ENCODE measurements at regions not wholly inside any gene's neighbourhood (a gene's known extent, or its start where the extent isn't known, plus 50 kb on each side); places are given as distances from the start of the nearest gene placed in this dataset.
"Not testable (repeated sequence)": the region's sequence is repeated elsewhere in the genome, so short reads cannot be mapped to it uniquely, and the experiment has no call there.

DNA sequence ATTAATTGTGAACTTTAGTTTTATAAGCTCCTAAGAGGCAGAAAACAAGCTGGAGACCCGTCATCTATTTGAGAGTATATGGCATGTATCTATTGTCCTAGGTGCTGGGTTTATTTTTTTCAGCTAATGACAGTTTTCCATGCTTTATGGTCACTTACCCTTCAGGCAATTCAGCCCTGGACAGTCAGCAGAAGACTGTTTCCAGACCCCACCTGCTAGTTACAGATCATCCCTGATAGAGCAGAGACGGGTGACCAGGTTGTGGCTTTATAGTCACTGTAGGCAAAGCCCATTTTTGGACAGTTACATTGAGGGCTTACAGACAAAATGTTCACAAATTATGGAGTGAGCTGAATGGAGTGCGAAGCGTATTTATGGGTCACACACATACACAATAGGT, 1227.5 kb downstream of the FOXD4L5 start:
- no peaks in the 10 kb centered on the region for H3K4me1 Mint-ChIP-seq
- CTCF ChIA-PET = no interaction called here
- POLR2A ChIA-PET = no interaction called here
- ATAC-seq = no peak
- peaks cover 44% of the 10 kb centered on the region for H3K9me3 Mint-ChIP-seq
- no peak overlapping the region for H3K27ac Mint-ChIP-seq
- H3K4me3 Mint-ChIP-seq = no peak overlapping the region
- H3K27me3 Mint-ChIP-seq (ENCODE audit: low read depth) = no peaks in the 10 kb centered on the region; the same call in none of the 2 replicates
- DNase-seq (ENCODE audit: low spot score) = no peak
- H3K36me3 Mint-ChIP-seq = peaks cover 32% of the 10 kb centered on the region
- TF ChIP-seq, protein P1, sequence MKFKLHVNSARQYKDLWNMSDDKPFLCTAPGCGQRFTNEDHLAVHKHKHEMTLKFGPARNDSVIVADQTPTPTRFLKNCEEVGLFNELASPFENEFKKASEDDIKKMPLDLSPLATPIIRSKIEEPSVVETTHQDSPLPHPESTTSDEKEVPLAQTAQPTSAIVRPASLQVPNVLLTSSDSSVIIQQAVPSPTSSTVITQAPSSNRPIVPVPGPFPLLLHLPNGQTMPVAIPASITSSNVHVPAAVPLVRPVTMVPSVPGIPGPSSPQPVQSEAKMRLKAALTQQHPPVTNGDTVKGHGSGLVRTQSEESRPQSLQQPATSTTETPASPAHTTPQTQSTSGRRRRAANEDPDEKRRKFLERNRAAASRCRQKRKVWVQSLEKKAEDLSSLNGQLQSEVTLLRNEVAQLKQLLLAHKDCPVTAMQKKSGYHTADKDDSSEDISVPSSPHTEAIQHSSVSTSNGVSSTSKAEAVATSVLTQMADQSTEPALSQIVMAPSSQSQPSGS (CRISPR knock-in tag; IDR thresholded peaks at IDR 0.05; ENCODE audit: borderline replicate concordance, low read depth) = no peak
- TF ChIP-seq EMX1 (CRISPR knock-in tag; IDR thresholded peaks at IDR 0.05) (no peak), ETV6 (CRISPR knock-in tag; IDR thresholded peaks at IDR 0.05) (no peak), CREB1 (CRISPR knock-in tag; IDR thresholded peaks at IDR 0.05) (no peak), ZNF317 (CRISPR knock-in tag; IDR thresholded peaks at IDR 0.05; ENCODE audit: borderline replicate concordance, low read depth) (no peak)
- TF ChIP-seq, protein P2, sequence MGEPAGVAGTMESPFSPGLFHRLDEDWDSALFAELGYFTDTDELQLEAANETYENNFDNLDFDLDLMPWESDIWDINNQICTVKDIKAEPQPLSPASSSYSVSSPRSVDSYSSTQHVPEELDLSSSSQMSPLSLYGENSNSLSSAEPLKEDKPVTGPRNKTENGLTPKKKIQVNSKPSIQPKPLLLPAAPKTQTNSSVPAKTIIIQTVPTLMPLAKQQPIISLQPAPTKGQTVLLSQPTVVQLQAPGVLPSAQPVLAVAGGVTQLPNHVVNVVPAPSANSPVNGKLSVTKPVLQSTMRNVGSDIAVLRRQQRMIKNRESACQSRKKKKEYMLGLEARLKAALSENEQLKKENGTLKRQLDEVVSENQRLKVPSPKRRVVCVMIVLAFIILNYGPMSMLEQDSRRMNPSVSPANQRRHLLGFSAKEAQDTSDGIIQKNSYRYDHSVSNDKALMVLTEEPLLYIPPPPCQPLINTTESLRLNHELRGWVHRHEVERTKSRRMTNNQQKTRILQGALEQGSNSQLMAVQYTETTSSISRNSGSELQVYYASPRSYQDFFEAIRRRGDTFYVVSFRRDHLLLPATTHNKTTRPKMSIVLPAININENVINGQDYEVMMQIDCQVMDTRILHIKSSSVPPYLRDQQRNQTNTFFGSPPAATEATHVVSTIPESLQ (CRISPR knock-in tag; IDR thresholded peaks at IDR 0.05) = no peak
- TF ChIP-seq, protein P3, sequence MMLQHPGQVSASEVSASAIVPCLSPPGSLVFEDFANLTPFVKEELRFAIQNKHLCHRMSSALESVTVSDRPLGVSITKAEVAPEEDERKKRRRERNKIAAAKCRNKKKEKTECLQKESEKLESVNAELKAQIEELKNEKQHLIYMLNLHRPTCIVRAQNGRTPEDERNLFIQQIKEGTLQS (CRISPR knock-in tag; conservative IDR thresholded peaks at IDR 0.05) = no peak
- TF ChIP-seq, protein P4, sequence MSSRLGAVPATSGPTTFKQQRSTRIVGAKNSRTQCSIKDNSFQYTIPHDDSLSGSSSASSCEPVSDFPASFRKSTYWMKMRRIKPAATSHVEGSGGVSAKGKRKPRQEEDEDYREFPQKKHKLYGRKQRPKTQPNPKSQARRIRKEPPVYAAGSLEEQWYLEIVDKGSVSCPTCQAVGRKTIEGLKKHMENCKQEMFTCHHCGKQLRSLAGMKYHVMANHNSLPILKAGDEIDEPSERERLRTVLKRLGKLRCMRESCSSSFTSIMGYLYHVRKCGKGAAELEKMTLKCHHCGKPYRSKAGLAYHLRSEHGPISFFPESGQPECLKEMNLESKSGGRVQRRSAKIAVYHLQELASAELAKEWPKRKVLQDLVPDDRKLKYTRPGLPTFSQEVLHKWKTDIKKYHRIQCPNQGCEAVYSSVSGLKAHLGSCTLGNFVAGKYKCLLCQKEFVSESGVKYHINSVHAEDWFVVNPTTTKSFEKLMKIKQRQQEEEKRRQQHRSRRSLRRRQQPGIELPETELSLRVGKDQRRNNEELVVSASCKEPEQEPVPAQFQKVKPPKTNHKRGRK (CRISPR knock-in tag; IDR thresholded peaks at IDR 0.05; ENCODE audit: borderline replicate concordance) = no peak
- TF ChIP-seq, protein P5, sequence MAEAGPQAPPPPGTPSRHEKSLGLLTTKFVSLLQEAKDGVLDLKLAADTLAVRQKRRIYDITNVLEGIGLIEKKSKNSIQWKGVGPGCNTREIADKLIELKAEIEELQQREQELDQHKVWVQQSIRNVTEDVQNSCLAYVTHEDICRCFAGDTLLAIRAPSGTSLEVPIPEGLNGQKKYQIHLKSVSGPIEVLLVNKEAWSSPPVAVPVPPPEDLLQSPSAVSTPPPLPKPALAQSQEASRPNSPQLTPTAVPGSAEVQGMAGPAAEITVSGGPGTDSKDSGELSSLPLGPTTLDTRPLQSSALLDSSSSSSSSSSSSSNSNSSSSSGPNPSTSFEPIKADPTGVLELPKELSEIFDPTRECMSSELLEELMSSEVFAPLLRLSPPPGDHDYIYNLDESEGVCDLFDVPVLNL (CRISPR knock-in tag; IDR thresholded peaks at IDR 0.05; ENCODE audit: borderline replicate concordance, low read depth) = no peak
- TF ChIP-seq, protein P6, sequence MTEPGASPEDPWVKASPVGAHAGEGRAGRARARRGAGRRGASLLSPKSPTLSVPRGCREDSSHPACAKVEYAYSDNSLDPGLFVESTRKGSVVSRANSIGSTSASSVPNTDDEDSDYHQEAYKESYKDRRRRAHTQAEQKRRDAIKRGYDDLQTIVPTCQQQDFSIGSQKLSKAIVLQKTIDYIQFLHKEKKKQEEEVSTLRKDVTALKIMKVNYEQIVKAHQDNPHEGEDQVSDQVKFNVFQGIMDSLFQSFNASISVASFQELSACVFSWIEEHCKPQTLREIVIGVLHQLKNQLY (CRISPR knock-in tag; IDR thresholded peaks at IDR 0.05) = no peak

DNA sequence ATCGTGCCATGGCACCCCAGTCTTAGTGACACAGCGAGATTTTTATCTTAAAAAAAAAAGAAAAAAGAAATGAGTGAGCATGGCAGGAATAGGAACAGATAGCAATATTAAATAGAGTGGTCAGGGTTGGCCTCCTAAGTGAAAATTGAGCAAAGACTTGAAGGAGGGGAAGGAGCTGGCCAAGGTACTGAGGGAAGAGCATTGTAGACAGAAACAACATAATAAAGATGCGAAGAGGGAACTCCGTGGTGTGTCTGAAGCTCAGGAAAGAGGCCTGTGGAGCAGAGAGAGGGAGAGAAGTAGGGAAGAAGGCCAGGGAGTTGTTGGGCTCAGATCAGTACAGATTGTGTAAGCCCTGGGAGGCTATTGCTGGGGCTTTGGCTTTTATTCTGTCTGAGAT, 1256.1 kb downstream of the FOXD4L5 start:
- H3K4me1 Mint-ChIP-seq; DNase-seq (ENCODE audit: low spot score); ATAC-seq; H3K4me3 Mint-ChIP-seq; H3K27ac Mint-ChIP-seq; POLR2A ChIA-PET; CTCF ChIA-PET: not testable (repeated sequence)
- H3K9me3 Mint-ChIP-seq = peaks cover 59% of the 10 kb centered on the region
- H3K27me3 Mint-ChIP-seq (ENCODE audit: low read depth) = peaks cover 23% of the 10 kb centered on the region
- H3K36me3 Mint-ChIP-seq = peaks cover 58% of the 10 kb centered on the region

DNA sequence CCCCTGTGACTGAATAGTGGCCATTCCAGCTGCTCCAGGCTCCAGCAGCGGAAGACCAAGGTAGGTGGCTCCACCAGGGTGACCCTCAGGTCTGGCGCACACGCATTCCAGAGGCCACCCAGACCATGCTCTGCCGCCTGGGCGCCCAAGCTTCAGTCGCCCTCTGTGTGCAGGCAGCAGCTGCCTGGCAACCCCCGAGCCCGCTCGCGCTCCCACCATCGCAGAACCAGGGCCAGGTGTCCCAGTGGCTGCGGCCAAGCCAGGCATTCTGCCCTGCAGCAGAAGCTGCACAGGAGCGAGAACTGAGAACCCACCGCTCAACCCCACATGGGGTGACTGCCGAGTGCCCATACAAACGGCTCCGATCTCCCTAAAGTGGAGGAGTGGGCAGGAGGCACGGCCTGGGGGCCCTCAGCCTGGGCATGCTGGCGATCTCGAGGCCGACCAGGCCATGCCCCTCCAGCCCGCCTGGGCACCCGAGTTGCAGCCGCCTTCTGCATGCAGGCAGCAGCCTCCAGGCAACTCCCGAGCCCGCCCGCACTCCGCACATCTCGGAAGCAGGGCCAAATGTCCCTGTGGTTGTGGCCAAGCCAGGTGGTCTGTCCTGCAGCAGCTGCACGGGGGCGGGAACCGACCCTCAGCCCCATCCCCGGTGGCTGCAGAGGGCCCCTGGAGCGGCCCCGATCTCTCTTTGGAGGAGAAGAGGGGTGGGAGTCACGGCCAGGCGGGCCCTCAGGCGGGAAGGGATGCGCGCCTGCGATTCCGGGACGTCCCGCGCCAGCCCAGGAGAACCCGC, 1264.1 kb downstream of the FOXD4L5 start:
- CTCF ChIA-PET; H3K27ac Mint-ChIP-seq; POLR2A ChIA-PET; DNase-seq (ENCODE audit: low spot score); H3K4me3 Mint-ChIP-seq; ATAC-seq; H3K4me1 Mint-ChIP-seq: not testable (repeated sequence)
- peaks cover 65% of the 10 kb centered on the region for H3K9me3 Mint-ChIP-seq
- H3K36me3 Mint-ChIP-seq = peaks cover 55% of the 10 kb centered on the region
- H3K27me3 Mint-ChIP-seq (ENCODE audit: low read depth) = peaks cover 14% of the 10 kb centered on the region

DNA sequence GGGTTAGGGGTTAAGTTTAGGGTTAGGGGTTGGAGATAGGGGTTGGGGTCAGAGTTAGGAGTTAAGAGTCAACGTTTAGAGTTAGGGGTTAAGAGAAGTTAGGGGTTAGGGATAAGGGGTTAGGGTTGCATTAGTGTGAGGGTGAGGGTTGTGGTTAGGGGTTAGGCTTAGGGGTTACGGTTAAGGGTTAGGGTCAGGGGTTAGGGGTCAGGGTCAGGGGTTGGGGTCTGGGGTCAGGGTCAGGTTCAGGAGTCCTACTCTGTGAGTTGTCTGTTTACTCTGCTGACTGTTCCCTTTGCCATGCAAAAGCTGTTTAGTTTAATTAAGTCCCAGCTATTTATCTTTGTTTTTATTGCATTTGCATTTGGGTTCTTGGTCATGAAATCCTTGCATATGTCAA, 1267.3 kb downstream of the FOXD4L5 start:
- H3K27ac Mint-ChIP-seq; CTCF ChIA-PET; DNase-seq (ENCODE audit: low spot score); POLR2A ChIA-PET; H3K4me1 Mint-ChIP-seq; H3K4me3 Mint-ChIP-seq; ATAC-seq: not testable (repeated sequence)
- Mint-ChIP-seq H3K36me3 (peaks cover 49% of the 10 kb centered on the region), H3K27me3 (ENCODE audit: low read depth) (peaks cover 10% of the 10 kb centered on the region), H3K9me3 (peaks cover 46% of the 10 kb centered on the region)

DNA sequence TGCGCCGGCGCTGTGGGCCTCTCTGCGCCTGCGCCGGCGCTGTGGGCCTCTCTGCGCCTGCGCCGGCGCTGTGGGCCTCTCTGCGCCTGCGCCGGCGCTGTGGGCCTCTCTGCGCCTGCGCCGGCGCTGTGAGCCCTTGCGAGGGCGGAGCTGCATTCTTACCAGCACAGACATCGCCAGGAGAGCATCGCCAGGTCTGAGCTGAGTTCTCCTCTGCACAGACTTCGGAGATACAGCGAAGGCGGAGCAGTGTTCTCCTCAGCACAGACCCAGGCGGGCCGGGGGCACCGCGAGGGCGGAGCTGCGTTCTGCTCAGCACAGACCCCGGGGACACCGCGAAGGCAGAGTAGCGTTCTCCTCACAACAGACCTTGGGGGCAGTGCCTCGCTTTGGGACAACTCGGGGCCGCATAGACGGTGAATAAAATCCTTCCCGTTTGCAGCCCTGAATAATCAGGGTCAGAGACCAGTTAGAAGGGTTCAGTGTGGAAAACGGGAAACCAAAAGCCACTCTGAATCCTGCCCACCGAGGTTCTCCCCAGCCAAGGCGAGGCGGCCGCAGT, 1268.1 kb downstream of the FOXD4L5 start:
- H3K27ac Mint-ChIP-seq; DNase-seq (ENCODE audit: low spot score); CTCF ChIA-PET; ATAC-seq; H3K4me1 Mint-ChIP-seq; POLR2A ChIA-PET; H3K4me3 Mint-ChIP-seq: not testable (repeated sequence)
- H3K36me3 Mint-ChIP-seq = peaks cover 44% of the 10 kb centered on the region
- H3K27me3 Mint-ChIP-seq (ENCODE audit: low read depth) = peaks cover 10% of the 10 kb centered on the region
- peaks cover 41% of the 10 kb centered on the region for H3K9me3 Mint-ChIP-seq

DNA sequence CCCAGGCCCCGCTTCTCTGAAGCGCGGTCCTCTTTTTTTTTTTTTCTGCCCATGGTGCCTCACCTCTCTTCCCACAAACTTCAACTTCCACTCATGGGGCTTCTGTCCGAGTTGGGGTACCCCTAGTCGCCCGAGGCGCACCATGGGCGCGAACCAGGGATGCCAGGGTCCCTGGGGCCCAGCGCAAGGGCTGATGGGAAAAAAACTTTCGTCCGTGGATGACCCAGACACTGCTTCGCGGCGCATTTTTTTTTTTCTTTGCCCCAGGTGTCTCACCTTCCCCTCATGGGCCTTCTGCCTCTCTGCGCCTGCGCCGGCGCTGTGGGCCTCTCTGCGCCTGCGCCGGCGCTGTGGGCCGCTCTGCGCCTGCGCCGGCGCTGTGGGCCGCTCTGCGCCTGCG, 1268.8 kb downstream of the FOXD4L5 start:
- ATAC-seq; H3K4me1 Mint-ChIP-seq; CTCF ChIA-PET; DNase-seq (ENCODE audit: low spot score); H3K4me3 Mint-ChIP-seq; POLR2A ChIA-PET; H3K27ac Mint-ChIP-seq: not testable (repeated sequence)
- Mint-ChIP-seq H3K9me3 (peaks cover 36% of the 10 kb centered on the region), H3K27me3 (ENCODE audit: low read depth) (peaks cover 10% of the 10 kb centered on the region), H3K36me3 (peaks cover 38% of the 10 kb centered on the region)

Data from WTC11 (cell line).